OCI-LY3 (cell line): ENCODE measurements at regions not wholly inside any gene's neighbourhood (a gene's known extent, or its start where the extent isn't known, plus 50 kb on each side); places are given as distances from the start of the nearest gene placed in this dataset.
A peak's percentile ranks its signal among the peaks of the same experiment; 100 is the strongest.

ENCODE experiments used
- H2AFZ ChIP-seq: fragments of 200-600, 300-600 bp; shearing (Covaris generic); 2 replicates; pipeline ENCODE4 v1.6.0; 2014; ENCODE audit warnings: antibody characterized with exemption, low read depth, low read length
- H3K27ac ChIP-seq: fragments of 200-600, 300-600 bp; sonication (generic); 2 replicates; pipeline ENCODE4 v1.5.1; 2014; ENCODE audit warnings: mild to moderate bottlenecking, low read length, moderate library complexity, mixed read lengths
- H3K27me3 ChIP-seq: fragments of 200-600, 300-600 bp; sonication (generic); 2 replicates; pipeline ENCODE4 v1.6.1; 2014; ENCODE audit warnings: low read depth, low read length, mixed read lengths
- H3K36me3 ChIP-seq: fragments of 200-600, 300-600 bp; sonication (generic); replicated peaks from 2 replicates; pipeline ENCODE3; 2014; ENCODE audit warnings: low read depth, low read length, mixed read lengths
- H3K4me1 ChIP-seq: fragments of 300-600, 200-600 bp; sonication (generic); 2 replicates; pipeline ENCODE4 v1.6.1; 2014; ENCODE audit warnings: low read length, mixed read lengths
- H3K4me2 ChIP-seq: fragments of 200-600, 300-600 bp; sonication (generic); 2 replicates; pipeline ENCODE4 v1.6.1; 2014; ENCODE audit warnings: low read length, mixed read lengths
- H3K4me3 ChIP-seq: fragments of 300-600, 200-600 bp; sonication (generic); 2 replicates; pipeline ENCODE4 v1.5.1; 2014; ENCODE audit warnings: antibody characterized with exemption, mild to moderate bottlenecking, low read length, moderate library complexity
- H3K79me2 ChIP-seq: fragments of 300-600, 200-600 bp; shearing (Covaris generic); 2 replicates; pipeline ENCODE4 v1.6.1; 2014; ENCODE audit warnings: mild to moderate bottlenecking, low read length, mixed read lengths
- H3K9ac ChIP-seq: fragments of 300-600, 200-600 bp; shearing (Covaris generic); 2 replicates; pipeline ENCODE4 v1.6.0; 2014; ENCODE audit warnings: mild to moderate bottlenecking, low read length, moderate library complexity
- H3K9me3 ChIP-seq: fragments of 200-600, 300-600 bp; shearing (Covaris generic); 2 replicates; pipeline ENCODE4 v1.6.1; 2014; ENCODE audit warnings: low read length, mixed read lengths; ENCODE audit not compliant: insufficient read depth
- H4K20me1 ChIP-seq: fragments of 200-600, 300-600 bp; sonication (generic); 2 replicates; pipeline ENCODE4 v1.6.1; 2016; ENCODE audit warnings: low read length, mixed read lengths; ENCODE audit not compliant: insufficient read depth
- EZH2phosphoT487 ChIP-seq: fragments of 200-600 bp; shearing (Covaris generic); IDR thresholded peaks from 2 replicates; pipeline ENCODE4 v1.6.1; 2018; ENCODE audit warnings: antibody characterized with exemption, mixed run types, low read depth
- TF ChIP-seq, protein P1 (sequence below): fragments of 200-600, 300-600 bp; sonication (generic); IDR thresholded peaks from 2 replicates; pipeline ENCODE4 v1.5.1; 2014; ENCODE audit warnings: antibody characterized with exemption, low read length, low read depth

DNA sequence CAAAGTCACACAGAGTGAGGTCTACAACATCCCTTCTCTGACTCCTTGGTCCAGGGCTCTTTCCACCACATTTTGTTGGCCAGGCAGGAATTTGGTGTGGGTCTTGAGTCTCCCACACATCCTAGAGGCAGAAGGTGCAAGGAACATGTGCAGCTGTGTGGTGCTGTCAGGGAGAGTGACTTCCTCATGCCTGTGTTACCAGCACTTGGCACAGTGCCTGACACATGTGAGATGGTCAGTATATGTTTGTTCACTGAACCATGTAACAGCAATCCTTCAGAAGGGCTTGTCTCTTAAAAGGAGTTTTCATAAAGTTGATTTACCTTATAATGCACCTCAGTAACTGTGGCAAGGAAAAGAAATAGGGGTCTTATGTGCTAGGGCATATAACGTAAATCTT, 168.5 kb downstream of the CDC5L start:
- H3K9ac ChIP-seq = no peak overlapping the region
- H2AFZ ChIP-seq = no peak overlapping the region
- no peaks in the 10 kb centered on the region for H3K79me2 ChIP-seq
- no peaks in the 10 kb centered on the region for H3K27me3 ChIP-seq
- no peak overlapping the region for H3K4me3 ChIP-seq
- no peaks in the 10 kb centered on the region for H3K36me3 ChIP-seq
- H3K4me1 ChIP-seq = peaks cover 17% of the 10 kb centered on the region
- H3K4me2 ChIP-seq = no peak overlapping the region
- TF ChIP-seq, protein P1, sequence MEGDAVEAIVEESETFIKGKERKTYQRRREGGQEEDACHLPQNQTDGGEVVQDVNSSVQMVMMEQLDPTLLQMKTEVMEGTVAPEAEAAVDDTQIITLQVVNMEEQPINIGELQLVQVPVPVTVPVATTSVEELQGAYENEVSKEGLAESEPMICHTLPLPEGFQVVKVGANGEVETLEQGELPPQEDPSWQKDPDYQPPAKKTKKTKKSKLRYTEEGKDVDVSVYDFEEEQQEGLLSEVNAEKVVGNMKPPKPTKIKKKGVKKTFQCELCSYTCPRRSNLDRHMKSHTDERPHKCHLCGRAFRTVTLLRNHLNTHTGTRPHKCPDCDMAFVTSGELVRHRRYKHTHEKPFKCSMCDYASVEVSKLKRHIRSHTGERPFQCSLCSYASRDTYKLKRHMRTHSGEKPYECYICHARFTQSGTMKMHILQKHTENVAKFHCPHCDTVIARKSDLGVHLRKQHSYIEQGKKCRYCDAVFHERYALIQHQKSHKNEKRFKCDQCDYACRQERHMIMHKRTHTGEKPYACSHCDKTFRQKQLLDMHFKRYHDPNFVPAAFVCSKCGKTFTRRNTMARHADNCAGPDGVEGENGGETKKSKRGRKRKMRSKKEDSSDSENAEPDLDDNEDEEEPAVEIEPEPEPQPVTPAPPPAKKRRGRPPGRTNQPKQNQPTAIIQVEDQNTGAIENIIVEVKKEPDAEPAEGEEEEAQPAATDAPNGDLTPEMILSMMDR = no peak
- TF ChIP-seq EZH2phosphoT487 = no peak
- no peak overlapping the region for H3K27ac ChIP-seq
- H4K20me1 ChIP-seq = no peaks in the 10 kb centered on the region
- H3K9me3 ChIP-seq = no peaks in the 10 kb centered on the region

DNA sequence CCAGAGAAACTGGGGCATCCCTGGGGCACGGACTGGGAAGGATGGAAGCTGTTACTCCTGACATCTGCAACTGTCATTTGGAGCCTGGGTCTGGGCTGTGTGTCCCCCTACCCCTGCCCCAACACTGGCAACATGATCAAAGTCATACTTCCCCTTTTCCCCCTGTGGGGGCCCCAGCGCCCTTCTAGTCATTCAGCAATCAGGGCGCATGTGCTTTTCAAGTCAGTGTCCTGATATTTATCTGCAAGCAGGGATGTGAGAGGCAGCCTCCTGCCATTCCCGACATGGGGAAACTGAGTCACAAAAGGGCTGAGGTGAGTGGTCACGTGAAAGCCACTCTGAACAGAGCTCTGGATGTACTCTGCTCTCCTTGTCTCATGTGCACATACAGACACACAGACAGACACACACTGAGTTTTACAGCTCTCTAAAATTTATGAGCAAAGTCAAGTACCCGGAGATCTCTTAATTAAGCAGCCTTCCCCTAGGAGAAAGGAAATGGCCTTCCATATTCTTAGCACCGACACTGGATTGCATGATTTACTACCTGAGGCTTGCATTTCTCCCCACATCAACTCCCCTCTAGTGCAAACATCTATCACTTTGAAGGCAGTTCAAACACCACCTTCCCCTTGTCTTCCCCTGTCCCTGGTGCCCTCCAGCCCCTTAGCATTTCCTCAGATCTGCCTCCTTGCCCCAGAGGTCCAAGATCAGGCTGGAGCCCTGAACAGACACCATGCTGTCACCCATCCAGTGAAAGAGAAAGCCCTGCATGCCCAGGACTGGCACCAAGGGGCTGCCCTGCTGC, 170.7 kb downstream of the CDC5L start:
- TF ChIP-seq EZH2phosphoT487 = no peak
- TF ChIP-seq, protein P1 = no peak
- H3K9ac ChIP-seq = no peak overlapping the region
- H3K79me2 ChIP-seq = no peaks in the 10 kb centered on the region
- no peak overlapping the region for H2AFZ ChIP-seq
- H3K36me3 ChIP-seq = no peaks in the 10 kb centered on the region
- H3K4me1 ChIP-seq = peaks cover 27% of the 10 kb centered on the region
- H3K4me3 ChIP-seq = no peak overlapping the region
- H3K27me3 ChIP-seq = no peaks in the 10 kb centered on the region
- H3K9me3 ChIP-seq = no peaks in the 10 kb centered on the region
- no peak overlapping the region for H3K27ac ChIP-seq
- peak overlapping the region; percentile 35 for H3K4me2 ChIP-seq
- H4K20me1 ChIP-seq = no peaks in the 10 kb centered on the region

GRCh38 chr6:44558832-44559251, 171.3 kb downstream of the CDC5L start:
- H3K9me3 ChIP-seq = no peaks in the 10 kb centered on the region
- TF ChIP-seq, protein P1 = no peak
- TF ChIP-seq EZH2phosphoT487 = no peak
- no peak overlapping the region for H3K27ac ChIP-seq
- H2AFZ ChIP-seq = no peak overlapping the region
- no peaks in the 10 kb centered on the region for H3K27me3 ChIP-seq
- no peak overlapping the region for H3K9ac ChIP-seq
- no peaks in the 10 kb centered on the region for H4K20me1 ChIP-seq
- peaks cover 33% of the 10 kb centered on the region for H3K4me1 ChIP-seq
- no peaks in the 10 kb centered on the region for H3K79me2 ChIP-seq
- no peak overlapping the region for H3K4me3 ChIP-seq
- H3K4me2 ChIP-seq = peak overlapping the region; percentile 35; the same call in 1 of the 2 replicates
- H3K36me3 ChIP-seq = no peaks in the 10 kb centered on the region

- Histone ChIP-seq H3K4me2 (no peak overlapping the region), H3K79me2 (no peaks in the 10 kb centered on the region), H3K9ac (no peak overlapping the region), H3K4me3 (no peak overlapping the region), H3K36me3 (no peaks in the 10 kb centered on the region), H3K4me1 (peaks cover 37% of the 10 kb centered on the region), H3K27me3 (no peaks in the 10 kb centered on the region), H2AFZ (no peak overlapping the region), H3K27ac (no peak overlapping the region), H4K20me1 (no peaks in the 10 kb centered on the region), H3K9me3 (no peaks in the 10 kb centered on the region)
- no peak for TF ChIP-seq EZH2phosphoT487
- TF ChIP-seq, protein P1 = 0 out of 2 replicates have a peak, but pooled peaks have one; percentile 20
Observed at GRCh38 chr6:44559486-44560270, 172.2 kb downstream of the CDC5L start.
